IMR-90 (cell line): ENCODE measurements at regions not wholly inside any gene's neighbourhood (a gene's known extent, or its start where the extent isn't known, plus 50 kb on each side); places are given as distances from the start of the nearest gene placed in this dataset.

Experiments
- ATAC-seq: fragments of 200-7000 bp; cut with Tn5 transposase; 2 replicates; pipeline ENCODE4 v1.9.1; 2020; ENCODE audit warnings: low read depth, mild to moderate bottlenecking, moderate library complexity
- BruUV-seq: library from RNA; stranded (reverse); fragments of 400-500 nt; replicated peaks from 2 replicates; lab custom pipeline; 2021; lab: Mats Ljungman, UMichigan
- CTCF ChIA-PET: fragments of 300-600 bp; formaldehyde crosslinking; extraction: SDS; loops from one replicate; lab custom pipeline; 2021; ENCODE audit warnings: antibody characterized with exemption; lab: Yijun Ruan, JAX
- POLR2A ChIA-PET: fragments of 300-600 bp; sonication (Branson Sonifier 250); formaldehyde crosslinking; loops from one replicate; lab custom pipeline; 2022; ENCODE audit warnings: antibody characterized with exemption; ENCODE audit not compliant: unreplicated experiment; lab: Charles Lee
- DNase-seq: peaks from one replicate; pipeline ENCODE4 v3.0.0; 2013
- H2AFZ ChIP-seq: replicated peaks from 2 replicates; pipeline ENCODE3; 2013; ENCODE audit warnings: low read length, mild to moderate bottlenecking; ENCODE audit not compliant: poor library complexity
- H2AK5ac ChIP-seq: 2 replicates; pipeline ENCODE4 v1.6.1; 2013; ENCODE audit warnings: low read depth, low read length, inconsistent platforms
- H2AK9ac ChIP-seq: replicated peaks from 2 replicates; pipeline ENCODE3; 2013; ENCODE audit warnings: mild to moderate bottlenecking, low read depth, low read length, moderate library complexity; ENCODE audit not compliant: poor library complexity
- H2BK120ac ChIP-seq: 2 replicates; pipeline ENCODE4 v1.6.1; 2013; ENCODE audit warnings: low read depth, low read length, inconsistent platforms
- H2BK15ac ChIP-seq: 3 replicates; pipeline ENCODE4 v1.6.1; 2013; ENCODE audit warnings: low read depth, low read length, inconsistent platforms
- H2BK20ac ChIP-seq: 2 replicates; pipeline ENCODE4 v1.6.1; 2013; ENCODE audit warnings: low read depth, mild to moderate bottlenecking, inconsistent platforms, low read length, moderate library complexity
- H2BK5ac ChIP-seq: 2 replicates; pipeline ENCODE4 v1.6.1; 2013; ENCODE audit warnings: mild to moderate bottlenecking, low read depth, low read length, inconsistent platforms; ENCODE audit not compliant: poor library complexity, severe bottlenecking
- H3K14ac ChIP-seq: replicated peaks from 2 replicates; pipeline ENCODE4 v1.6.1; 2013; ENCODE audit warnings: low read depth, low read length, inconsistent platforms
- H3K18ac ChIP-seq: 2 replicates; pipeline ENCODE4 v1.6.1; 2013; ENCODE audit warnings: low read depth, low read length, control low read depth
- H3K23ac ChIP-seq: 2 replicates; pipeline ENCODE4 v1.6.1; 2013; ENCODE audit warnings: low read depth, low read length, inconsistent platforms
- H3K27ac ChIP-seq: 2 replicates; pipeline ENCODE4 v1.5.1; 2013; ENCODE audit warnings: mild to moderate bottlenecking, control low read depth, low read length; ENCODE audit not compliant: insufficient read depth
- H3K27me3 ChIP-seq: 2 replicates; pipeline ENCODE4 v1.6.1; 2013; ENCODE audit warnings: low read length; ENCODE audit not compliant: control insufficient read depth, insufficient read depth
- H3K36me3 ChIP-seq: 2 replicates; pipeline ENCODE4 v1.6.1; 2013; ENCODE audit warnings: low read length, mixed read lengths; ENCODE audit not compliant: control insufficient read depth, insufficient read depth
- H3K4ac ChIP-seq: 2 replicates; pipeline ENCODE4 v1.6.1; 2013; ENCODE audit warnings: low read depth, low read length, inconsistent platforms
- H3K4me1 ChIP-seq: 2 replicates; pipeline ENCODE4 v1.6.1; 2013; ENCODE audit warnings: low read length, mixed read lengths; ENCODE audit not compliant: control insufficient read depth, insufficient read depth
- H3K4me2 ChIP-seq: 2 replicates; pipeline ENCODE4 v1.6.1; 2013; ENCODE audit warnings: low read depth, mild to moderate bottlenecking, control low read depth, low read length, moderate library complexity
- H3K4me3 ChIP-seq: 2 replicates; pipeline ENCODE4 v1.5.1; 2013; ENCODE audit warnings: low read depth, mild to moderate bottlenecking, control low read depth, low read length, moderate library complexity; ENCODE audit not compliant: insufficient read depth
- H3K56ac ChIP-seq: 2 replicates; pipeline ENCODE4 v1.6.1; 2013; ENCODE audit warnings: low read length, inconsistent platforms; ENCODE audit not compliant: insufficient read depth; ENCODE audit errors: extremely low read depth
- H3K79me1 ChIP-seq, 2 experiments: 2 replicates each; pipeline ENCODE4 v1.6.1; 2013; ENCODE audit warnings: low read length in 2 of 2, inconsistent platforms in 1 of 2, low read depth in 1 of 2
- H3K9ac ChIP-seq: 2 replicates; pipeline ENCODE4 v1.6.1; 2013; ENCODE audit warnings: low read depth, low read length, control low read depth
- H3K9me1 ChIP-seq: 2 replicates; pipeline ENCODE4 v1.6.1; 2013; ENCODE audit warnings: low read length, inconsistent platforms; ENCODE audit not compliant: insufficient read depth
- H3K9me3 ChIP-seq: 2 replicates; pipeline ENCODE4 v1.6.1; 2013; ENCODE audit warnings: low read length; ENCODE audit not compliant: control insufficient read depth, insufficient read depth
- H4K20me1 ChIP-seq: 2 replicates; pipeline ENCODE4 v1.6.1; 2013; ENCODE audit warnings: low read length, inconsistent platforms; ENCODE audit not compliant: insufficient read depth
- H4K5ac ChIP-seq: 2 replicates; pipeline ENCODE4 v1.6.1; 2013; ENCODE audit warnings: mild to moderate bottlenecking, low read depth, low read length, control low read depth
- H4K8ac ChIP-seq, 2 experiments: 2 replicates each; pipeline ENCODE4 v1.6.1; 2013; ENCODE audit warnings: low read depth in 2 of 2, low read length in 2 of 2, control low read depth in 1 of 2, inconsistent platforms in 1 of 2
- H4K91ac ChIP-seq: 2 replicates; pipeline ENCODE4 v1.6.1; 2013; ENCODE audit warnings: low read depth, low read length, inconsistent platforms; ENCODE audit not compliant: insufficient read depth
- RCOR1 ChIP-seq: IDR thresholded peaks from 2 replicates; pipeline ENCODE4 v1.6.1; 2012; ENCODE audit warnings: mild to moderate bottlenecking, low read length, improper control_type of control experiment; ENCODE audit not compliant: insufficient replicate concordance
- dilution Hi-C: fragments of 300-500 bp; cut with HindIII; formaldehyde crosslinking; loops from one replicate; pipeline ENCODE4 v1.14.3; 2018; ENCODE audit warnings: low sequenced_read_pairs; ENCODE audit not compliant: unreplicated experiment
- in situ Hi-C: fragments of 300-500 bp; cut with MboI; formaldehyde crosslinking; loops from 3 replicates; pipeline ENCODE4 v1.14.3; 2019; ENCODE audit warnings: low sequenced_read_pairs, inconsistent platforms, mixed read lengths
- intact Hi-C: fragments of 100-400 bp; cut with micrococcal nuclease; formaldehyde crosslinking; loops from 2 replicates; pipeline ENCODE4 v1.10.0; 2022

- in situ Hi-C loops (no loop called here), intact Hi-C loops (no loop called here), dilution Hi-C loops (no loop called here)
- Histone ChIP-seq H2AK9ac (no peak overlapping the region), H3K4me3 (no peak overlapping the region), H3K23ac (no peak overlapping the region), H3K14ac (no peak overlapping the region), H3K4me1 (no peaks in the 10 kb centered on the region), H2AFZ (no peak overlapping the region), H3K9ac (no peak overlapping the region), H3K79me1 (no peaks in the 10 kb centered on the region), H4K5ac (no peak overlapping the region), H4K91ac (no peak overlapping the region), H4K8ac (no peak overlapping the region), H3K9me1 (no peaks in the 10 kb centered on the region), H3K27ac (no peak overlapping the region), H4K20me1 (no peaks in the 10 kb centered on the region), H2BK5ac (no peak overlapping the region), H3K56ac (no peak overlapping the region), H3K9me3 (no peaks in the 10 kb centered on the region), H2AK5ac (no peak overlapping the region), H3K27me3 (no peaks in the 10 kb centered on the region), H2BK15ac (no peak overlapping the region), H3K36me3 (no peaks in the 10 kb centered on the region), H3K4ac (no peak overlapping the region), H3K4me2 (no peak overlapping the region), H3K18ac (no peak overlapping the region), H2BK20ac (no peak overlapping the region), H2BK120ac (no peak overlapping the region)
- CTCF ChIA-PET: no interaction called here
- no peak for TF ChIP-seq RCOR1
- DNase-seq (no peak), ATAC-seq (no peak)
- POLR2A ChIA-PET: no interaction called here
- BruUV-seq: no TSS peak
Observed at GRCh38 chr16:49100366-49100765, 181.3 kb downstream of the CBLN1 start.
